ENCODE measurements at regions not wholly inside any gene's neighbourhood (a gene's known extent, or its start where the extent isn't known, plus 50 kb on each side); places are given as distances from the start of the nearest gene placed in this dataset.

DNA sequence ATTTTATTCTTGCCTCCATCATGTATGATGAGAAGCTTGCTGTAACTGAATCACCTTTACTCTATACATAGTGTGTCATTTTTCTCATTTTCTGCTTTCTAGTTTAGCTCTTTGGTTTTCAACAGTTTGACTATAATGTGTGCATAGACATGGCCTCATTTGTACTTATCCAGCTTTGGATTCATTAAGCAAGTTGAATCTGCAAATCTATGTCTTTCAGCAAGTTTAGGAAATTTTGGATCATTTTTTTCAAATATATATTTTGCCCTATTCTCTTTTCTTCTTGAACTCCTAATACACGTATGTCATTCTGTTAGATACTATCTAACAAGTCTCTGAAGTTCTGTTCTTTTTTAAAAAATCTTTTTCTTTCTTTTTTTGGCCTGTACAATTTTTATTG is 57.8 kb downstream of the PRLHR start:
- in situ Hi-C loops (cut with MboI; ENCODE audit: low pct_unique_long_range_greater_than_20kb, low sequenced_read_pairs) = no loop called here
- DNase-seq = no peak

DNA sequence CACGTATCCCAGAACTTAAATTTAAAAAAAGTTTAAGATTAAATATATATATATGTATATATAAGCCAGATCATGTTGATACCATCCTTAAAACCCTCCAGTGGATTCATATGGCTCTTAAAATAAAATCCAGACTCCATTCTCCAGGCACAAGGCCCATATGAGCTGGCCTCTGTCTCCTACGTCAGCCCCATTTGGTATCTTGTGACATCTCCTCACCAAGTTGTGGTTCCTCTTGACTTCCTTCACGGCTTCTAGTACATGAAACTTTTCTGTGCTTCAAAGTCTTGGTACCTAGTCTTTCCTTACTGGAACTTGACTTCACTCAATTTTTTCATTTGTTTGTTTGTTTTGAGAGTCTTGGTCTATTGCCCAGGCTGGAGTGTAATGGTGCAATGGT is 61.3 kb downstream of the PRLHR start:
- no peak for DNase-seq
- in situ Hi-C loops (cut with MboI; ENCODE audit: low pct_unique_long_range_greater_than_20kb, low sequenced_read_pairs) = no loop called here

DNA sequence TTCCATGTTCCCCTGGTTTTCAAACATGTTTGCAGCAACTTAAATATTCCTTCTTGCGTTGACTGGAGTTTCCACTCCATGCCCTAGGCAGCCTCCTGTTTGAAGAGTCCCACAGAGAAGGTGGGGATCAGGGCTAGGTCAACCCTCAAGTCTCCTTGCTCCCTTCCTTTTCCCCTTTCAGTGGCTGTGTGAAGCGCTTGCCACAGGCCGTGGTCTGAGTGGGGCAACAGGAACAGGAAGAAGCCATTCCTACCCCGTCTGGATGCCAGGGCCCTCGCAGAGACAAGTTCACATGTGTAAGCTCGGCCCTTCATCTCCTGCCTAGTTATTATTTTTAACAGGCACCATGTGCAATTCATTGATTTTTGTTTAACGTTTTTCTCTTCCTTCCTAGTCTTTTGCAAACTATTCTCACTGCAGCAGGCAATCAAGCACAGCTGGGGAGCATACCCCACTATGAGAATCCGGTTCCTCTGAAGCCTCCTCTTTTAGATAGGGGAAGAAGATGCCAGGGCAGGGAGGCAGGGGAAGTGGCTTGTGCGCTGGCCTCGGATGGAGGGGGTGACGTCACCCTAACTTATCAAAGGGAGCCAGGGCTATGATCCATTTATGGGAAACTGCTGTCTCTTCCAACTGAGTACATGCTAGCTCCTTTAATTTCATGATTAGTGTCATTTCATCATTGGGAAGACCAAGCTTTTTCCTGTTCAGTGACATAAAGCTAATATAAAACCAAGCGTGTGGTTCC is 64.2 kb downstream of the PRLHR start:
- in situ Hi-C loops (cut with MboI; ENCODE audit: low pct_unique_long_range_greater_than_20kb, low sequenced_read_pairs) = no loop called here
- DNase-seq = peak; percentile 26

DNA sequence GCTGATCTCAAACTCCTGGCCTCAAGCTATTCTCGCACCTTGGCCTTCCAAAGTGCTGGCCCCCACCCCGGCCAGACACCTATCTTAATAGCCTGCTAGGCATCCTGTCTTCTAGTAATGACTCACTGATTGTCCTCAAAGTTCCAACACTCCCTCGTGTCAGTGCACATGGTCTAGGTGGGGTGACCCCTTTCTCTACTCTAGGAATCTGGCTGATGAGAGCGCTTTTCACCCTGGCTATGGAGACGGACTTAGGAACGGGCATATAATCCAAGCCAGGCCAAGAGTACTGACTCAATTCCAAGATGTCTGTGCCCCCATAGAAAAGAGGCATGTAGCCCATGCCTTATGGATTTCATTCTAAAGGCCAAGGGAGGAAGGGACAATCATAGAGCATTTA is 67.0 kb downstream of the PRLHR start:
- DNase-seq = no peak
- in situ Hi-C loops (cut with MboI; ENCODE audit: low pct_unique_long_range_greater_than_20kb, low sequenced_read_pairs) = no loop called here

DNA sequence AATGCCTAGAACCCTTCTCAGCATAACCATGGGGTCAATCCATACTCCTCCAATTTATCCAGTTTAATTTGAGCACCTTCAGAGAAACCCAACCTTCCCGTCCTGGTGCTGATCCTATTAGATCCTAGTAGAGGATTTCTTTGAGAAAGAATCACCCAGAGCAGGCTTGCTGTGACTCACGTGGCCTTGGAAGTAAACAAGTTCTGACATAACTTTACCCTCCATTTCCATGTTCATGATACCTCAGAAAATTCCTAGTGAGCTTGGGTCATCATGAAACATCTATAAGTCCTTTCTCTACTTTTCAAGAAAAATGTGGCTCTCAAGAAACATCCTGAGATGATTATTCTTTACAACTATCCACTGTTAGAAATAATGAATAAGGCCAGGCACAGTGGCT is 71.7 kb downstream of the PRLHR start:
- in situ Hi-C loops (cut with MboI; ENCODE audit: low pct_unique_long_range_greater_than_20kb, low sequenced_read_pairs) = no loop called here
- no peak for DNase-seq

DNA sequence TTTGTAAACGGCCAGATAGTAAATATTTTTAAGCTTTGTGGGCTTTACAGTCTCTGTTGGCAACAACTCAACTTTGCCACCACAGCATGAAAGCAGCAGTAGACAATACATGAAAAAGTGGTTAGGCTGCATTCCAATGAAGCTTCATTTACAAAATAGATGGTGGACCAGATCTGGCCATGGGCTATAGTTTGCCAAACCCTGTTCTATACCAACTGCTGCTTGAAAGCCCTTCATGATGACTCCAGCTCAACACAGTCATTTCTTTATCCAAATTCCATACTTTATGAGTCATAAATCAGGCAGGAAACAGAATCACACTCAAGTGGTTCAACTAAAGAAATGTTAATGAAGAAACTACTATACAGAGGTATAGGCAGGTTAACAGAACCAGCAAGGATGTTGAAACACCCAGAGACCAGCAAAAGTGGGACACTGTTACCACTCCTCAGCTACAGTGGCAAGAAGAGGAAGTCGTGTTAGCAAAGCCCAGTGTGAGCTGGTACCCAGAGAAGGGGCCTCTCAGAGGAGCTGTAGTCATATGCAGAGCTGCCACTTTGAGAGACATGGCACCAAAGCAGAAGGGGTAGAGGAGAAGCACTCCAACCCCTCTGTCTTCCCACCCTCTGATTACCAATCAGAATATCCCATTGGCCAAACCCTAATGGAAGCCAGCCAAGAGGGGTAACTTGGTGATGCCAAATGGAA is 72.5 kb downstream of the PRLHR start:
- DNase-seq = no peak
- in situ Hi-C loops (cut with MboI; ENCODE audit: low pct_unique_long_range_greater_than_20kb, low sequenced_read_pairs) = no loop called here

DNA sequence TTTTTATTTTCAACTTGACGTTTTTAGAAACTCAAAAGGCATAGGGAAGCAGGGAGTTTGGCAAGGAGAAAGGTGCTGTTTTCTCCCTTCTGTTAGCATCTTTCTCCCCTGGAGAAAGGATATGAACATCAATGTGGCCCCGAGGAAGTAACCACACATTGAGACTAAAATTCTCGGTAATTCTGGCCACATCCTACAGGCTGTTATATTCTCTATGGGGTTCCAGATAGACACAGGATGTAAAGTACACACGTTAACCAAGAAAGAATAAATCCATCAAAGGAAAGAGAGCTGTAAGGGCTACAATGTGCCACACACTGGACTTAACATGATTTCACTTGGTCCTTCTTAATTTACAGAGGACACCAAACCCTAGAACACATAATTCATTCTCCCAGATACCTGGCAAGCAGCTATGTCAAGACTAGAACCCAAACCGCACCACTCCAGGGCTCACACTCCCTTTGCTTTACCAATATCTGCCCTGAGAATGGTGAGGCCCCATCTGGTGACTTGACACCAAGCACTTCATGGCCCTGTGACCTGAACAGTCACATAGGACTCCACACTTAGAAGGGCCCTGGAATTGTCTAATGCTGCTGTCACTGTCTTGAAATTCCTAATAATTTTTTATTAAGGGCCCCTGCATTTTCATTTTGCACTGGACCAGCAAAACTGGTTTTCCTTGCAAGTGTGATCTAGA is 73.9 kb downstream of the PRLHR start:
- in situ Hi-C loops (cut with MboI; ENCODE audit: low pct_unique_long_range_greater_than_20kb, low sequenced_read_pairs) = no loop called here
- DNase-seq = no peak

DNA sequence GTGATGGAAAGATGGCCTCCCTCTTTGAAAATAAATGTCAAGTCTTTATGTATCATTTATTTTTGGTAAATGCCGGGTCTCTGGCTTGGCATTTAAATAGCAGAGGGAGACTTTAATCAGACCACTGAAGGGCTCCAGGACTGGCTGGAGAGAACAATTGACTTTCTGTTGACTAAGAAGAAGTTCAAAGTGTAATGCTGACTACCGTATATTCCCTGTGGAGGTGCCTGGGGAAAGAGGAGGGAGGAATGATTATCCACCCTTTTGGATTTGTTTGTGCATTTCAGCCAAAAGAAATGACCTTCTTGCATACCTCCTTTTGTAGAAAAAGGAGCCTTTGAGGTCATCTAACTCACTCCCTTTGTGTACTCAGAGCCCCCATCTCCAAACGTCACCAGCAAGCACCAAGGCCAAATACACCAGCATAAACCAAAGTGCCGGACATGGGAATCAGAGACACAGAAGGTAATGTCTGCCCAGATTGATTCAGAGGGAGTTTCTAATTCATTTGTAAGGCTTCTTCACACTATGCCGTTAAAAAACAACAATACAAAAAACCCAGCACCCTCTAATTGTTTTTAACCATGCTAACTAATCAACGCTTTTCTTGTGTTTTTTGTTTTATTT is 75.2 kb downstream of the PRLHR start:
- no peak for DNase-seq
- in situ Hi-C loops (cut with MboI; ENCODE audit: low pct_unique_long_range_greater_than_20kb, low sequenced_read_pairs) = no loop called here

DNA sequence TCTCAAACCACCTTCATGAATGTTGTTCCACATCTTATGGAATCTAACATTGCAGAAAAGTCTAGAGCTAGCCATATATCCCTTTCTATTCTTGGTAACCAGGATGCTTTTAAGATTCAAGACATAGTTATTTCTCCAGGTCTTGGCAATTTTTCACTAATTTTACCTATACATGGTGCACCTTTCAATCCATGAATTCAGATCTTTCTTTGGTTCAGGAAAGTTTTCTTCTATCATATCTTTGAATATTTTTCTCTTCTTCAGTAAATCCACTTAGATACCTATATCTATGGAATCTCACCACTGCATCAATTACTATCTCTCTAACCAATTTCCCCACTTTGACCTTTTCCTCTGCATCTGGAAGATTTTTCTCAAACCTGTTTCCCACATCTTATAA is 77.4 kb downstream of the PRLHR start:
- in situ Hi-C loops (cut with MboI; ENCODE audit: low pct_unique_long_range_greater_than_20kb, low sequenced_read_pairs) = no loop called here
- no peak for DNase-seq

DNA sequence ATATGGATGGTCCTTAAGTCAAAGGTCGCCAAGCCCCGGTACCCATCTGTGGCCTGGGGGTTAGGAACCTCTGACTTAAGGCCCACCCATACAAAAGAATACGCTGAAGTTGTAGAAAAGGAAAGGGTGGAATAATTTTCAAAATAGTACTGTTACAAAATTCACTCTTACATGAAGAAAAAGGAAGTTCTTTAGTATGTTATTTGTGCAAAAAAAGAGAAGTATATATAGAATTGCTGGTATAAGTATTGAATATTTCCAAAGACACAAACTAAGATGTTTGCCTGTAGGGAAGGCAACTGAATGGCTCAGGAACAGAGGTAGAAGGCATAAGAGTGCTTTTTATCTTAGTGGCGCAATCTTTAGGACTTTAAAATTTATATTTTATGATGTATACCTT is 78.7 kb downstream of the PRLHR start:
- in situ Hi-C loops (cut with MboI; ENCODE audit: low pct_unique_long_range_greater_than_20kb, low sequenced_read_pairs) = no loop called here
- DNase-seq = no peak

DNA sequence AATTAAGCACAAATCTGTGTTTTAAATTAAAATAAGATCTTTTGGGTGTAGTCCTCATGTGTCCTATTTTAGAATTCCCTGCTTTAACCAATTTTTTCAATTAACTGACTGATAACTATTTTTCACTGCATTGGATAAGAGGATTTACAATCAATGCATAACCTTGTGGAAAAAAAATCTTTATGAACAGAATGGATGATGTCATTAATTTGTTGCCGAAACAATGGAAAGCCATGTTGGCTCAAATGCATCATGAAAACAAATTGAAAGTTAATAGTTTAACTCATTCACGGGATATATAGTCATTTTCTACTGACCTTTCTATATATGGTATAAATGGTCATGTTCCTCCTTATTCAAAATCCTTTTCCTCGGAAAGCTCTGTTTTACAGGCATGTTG is 82.3 kb downstream of the PRLHR start:
- no peak for DNase-seq
- in situ Hi-C loops (cut with MboI; ENCODE audit: low pct_unique_long_range_greater_than_20kb, low sequenced_read_pairs) = no loop called here

DNA sequence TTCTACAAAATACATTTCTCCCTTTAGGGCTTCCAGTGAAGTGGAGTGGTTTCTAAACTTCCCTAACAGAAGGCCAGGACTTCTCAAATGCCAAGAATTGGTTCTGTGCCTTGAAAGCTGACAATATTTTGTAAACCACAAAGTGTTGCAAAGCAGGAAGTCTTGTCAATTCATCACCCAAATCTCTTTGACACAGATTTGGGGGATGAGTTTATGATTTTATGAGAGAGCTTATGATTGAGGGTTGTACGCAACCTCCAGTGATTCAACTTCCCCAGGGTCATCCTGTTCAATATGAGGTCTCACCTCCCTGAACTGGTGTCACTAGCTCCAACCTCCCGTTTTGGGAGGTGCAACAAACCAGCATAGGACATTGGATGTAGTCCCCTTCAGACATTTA is 83.7 kb downstream of the PRLHR start:
- in situ Hi-C loops (cut with MboI; ENCODE audit: low pct_unique_long_range_greater_than_20kb, low sequenced_read_pairs) = no loop called here
- DNase-seq = peak; percentile 35

DNA sequence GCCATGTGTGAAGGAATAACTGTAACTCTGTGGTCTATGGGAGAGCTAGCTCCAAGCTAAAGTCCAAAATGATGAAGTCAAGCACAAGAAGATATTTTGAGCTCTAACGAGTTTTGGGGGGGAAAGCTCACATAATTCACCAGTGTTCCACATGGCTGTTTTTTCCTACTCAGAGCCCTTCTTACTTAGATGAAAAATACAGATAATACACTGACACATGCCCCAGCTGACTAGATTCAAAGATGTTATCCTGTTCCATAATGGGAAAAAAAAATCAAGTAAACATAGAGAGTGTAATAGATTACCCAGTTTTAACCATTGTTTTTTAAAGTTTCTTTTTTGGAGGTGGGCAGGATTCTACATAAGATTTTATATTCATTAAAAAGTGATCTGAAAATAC is 86.6 kb downstream of the PRLHR start:
- DNase-seq = no peak
- in situ Hi-C loops (cut with MboI; ENCODE audit: low pct_unique_long_range_greater_than_20kb, low sequenced_read_pairs) = no loop called here

DNA sequence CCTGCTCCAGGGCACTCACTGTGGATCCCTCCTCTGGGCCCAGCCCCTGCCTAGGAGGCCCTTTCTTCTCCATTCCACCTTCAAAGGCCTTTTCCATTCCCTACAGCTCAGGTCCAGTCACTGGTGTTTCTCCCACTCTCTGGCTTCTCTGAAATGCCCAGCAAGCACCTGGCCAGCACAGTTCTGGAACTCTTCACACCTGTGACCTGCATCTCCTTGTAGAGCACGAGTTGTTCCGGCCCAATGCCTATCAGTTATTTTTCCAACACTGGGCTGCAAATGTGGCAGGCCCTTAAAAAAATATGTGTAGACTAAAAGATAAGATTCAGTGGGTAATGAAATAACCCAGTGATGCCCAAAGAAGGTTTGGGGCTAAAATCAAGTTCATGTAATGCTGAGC is 87.1 kb downstream of the PRLHR start:
- in situ Hi-C loops (cut with MboI; ENCODE audit: low pct_unique_long_range_greater_than_20kb, low sequenced_read_pairs) = no loop called here
- DNase-seq = no peak

DNA sequence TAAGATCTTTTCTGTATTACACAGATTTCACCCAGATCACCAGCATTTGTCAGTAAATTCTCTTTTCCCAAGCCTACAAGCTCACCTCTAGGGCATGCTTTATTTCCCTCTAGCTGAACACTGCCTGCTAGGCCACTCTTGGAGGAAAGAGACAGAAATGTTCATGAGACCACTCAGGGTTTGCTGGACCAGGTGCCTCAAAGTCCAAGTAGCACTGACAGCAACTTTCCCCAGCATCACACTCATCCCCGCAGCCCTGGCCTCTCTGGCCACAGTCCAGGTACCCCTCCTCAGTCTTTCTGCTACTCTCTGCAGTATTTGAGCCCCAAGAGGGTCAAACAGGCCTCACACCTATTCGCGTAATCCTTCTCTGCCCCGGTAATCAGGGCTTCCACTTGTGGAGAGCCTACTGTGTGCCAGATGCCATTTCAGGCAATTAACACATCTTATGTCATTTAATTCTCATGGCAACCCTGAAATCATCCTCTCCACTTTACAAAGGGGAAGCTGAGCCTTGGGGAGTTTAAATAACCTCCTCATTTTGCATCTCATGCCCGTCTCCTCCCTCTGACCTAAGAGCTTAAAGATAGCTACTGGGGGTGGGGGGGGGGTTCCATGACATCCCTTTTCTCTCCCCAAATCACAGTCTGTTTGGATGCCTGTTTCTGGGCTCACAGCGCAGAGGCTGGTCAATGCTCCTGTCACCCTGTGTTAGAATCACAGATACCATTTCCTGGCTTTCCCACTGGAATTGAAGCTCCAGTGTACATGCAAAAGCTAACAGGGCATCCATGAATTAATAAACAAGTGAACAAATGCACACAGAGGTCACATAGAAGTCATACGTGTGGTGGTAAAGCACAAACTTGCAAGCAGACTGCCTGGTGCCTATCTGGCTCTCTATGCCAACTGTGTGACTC is 88.5 kb downstream of the PRLHR start:
- peak; percentile 16 for DNase-seq
- in situ Hi-C loops (cut with MboI; ENCODE audit: low pct_unique_long_range_greater_than_20kb, low sequenced_read_pairs) = no loop called here

DNA sequence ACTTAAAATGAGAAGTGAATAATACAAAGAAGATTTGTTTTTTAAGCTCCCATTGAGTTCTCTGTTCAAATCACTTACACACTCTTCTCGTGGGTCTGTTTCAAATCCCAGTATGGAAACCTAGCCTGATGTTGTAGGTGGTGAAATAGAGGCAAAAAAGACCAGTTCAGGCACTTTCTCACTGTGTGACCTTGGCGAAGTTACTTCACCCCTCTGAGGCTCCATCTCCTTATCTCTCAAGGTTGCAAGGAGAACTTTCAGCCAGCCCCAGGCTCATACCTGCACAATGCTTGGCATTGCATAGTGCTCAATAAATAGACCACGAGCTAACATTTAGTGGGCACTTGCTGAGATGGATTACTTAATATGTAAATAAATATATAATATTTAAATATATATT is 90.1 kb downstream of the PRLHR start:
- peak; percentile 39 for DNase-seq
- in situ Hi-C loops (cut with MboI; ENCODE audit: low pct_unique_long_range_greater_than_20kb, low sequenced_read_pairs) = no loop called here

DNA sequence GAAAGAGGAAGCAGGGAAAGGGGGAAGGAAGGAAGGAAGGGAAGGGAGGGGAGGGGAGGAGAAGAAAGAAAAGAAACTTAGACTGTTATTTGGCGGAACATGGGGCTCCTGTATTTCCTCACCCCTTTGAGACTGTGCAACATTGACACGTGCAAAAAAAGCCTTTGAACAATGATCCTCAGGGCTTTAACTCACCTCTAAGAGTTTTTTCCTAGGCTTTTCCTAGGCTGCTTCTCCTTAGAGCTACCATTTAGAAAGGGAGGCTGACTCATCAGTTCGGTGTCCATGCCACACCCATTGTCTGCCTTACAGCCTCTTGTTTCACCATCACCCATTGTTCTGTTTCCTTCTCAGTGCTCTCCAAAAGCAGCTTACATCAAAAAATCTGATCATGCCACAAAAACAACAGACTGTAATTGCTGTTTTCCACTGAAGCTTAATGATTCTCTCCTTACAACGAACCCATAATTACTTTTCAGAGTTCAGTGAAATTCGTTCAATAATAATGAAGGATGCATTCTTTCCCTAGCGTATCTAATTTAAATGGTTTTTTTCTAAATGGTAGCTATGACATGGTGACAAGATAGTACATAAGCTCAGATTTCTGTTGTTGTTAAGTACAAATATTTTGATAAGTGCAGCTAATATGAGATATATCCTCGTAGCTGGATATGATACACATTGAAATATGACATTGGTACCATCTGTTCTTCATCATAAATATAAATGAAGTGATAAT is 90.8 kb downstream of the PRLHR start:
- in situ Hi-C loops (cut with MboI; ENCODE audit: low pct_unique_long_range_greater_than_20kb, low sequenced_read_pairs) = no loop called here
- peak; percentile 2 for DNase-seq

DNA sequence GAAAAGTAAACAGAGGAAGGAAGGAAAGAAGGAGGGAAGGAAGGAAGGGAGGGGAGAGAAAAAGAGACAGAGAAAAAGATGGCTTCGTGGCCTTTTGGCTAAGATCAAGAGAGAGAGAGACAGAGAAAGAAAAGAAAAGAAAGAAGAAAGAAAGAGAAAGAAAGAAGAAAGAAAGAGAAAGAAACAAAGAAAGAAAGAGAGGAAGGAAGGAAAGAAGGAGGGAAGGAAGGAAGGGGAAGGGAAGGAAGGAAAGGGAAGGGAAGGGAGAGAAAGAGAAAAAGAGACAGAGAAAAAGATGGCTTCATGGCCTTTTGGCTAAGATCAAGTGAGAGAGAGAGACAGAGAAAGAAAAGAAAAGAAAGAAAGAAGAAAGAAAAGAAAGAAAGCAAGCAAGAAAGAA is 91.4 kb downstream of the PRLHR start:
- in situ Hi-C loops (cut with MboI; ENCODE audit: low pct_unique_long_range_greater_than_20kb, low sequenced_read_pairs) = no loop called here
- DNase-seq = no peak

All from KBM-7 (cell line).